ENCODE measurements at regions not wholly inside any gene's neighbourhood (a gene's known extent, or its start where the extent isn't known, plus 50 kb on each side); places are given as distances from the start of the nearest gene placed in this dataset.

GRCh38 chr18:21949326-21950015 is 208.9 kb downstream of the MIB1 start:
- no CpG with 5 or more reads among the region's 8 CpGs for WGBS, 2 experiments (ENCODE audit: extremely low coverage in 2 of 2, insufficient read length in 1 of 2)
- Histone ChIP-seq H3K36me3 (ENCODE audit: control insufficient read depth, insufficient read depth, low read length) (no peaks in the 10 kb centered on the region), H3K9ac (ENCODE audit: low read depth, low read length) (no peak overlapping the region), H4K5ac (ENCODE audit: low read depth, low read length) (no peak overlapping the region), H4K91ac (ENCODE audit: insufficient read depth, low read depth, low read length) (no peak overlapping the region), H3K9me1 (ENCODE audit: insufficient read depth, low read length) (no peaks in the 10 kb centered on the region), H3K27me3 (ENCODE audit: control insufficient read depth, insufficient read depth, low read length) (peaks cover 8% of the 10 kb centered on the region), H3K27ac (ENCODE audit: insufficient read depth, low read length) (no peak overlapping the region), H3K4me3 (ENCODE audit: insufficient read depth, low read depth, low read length) (no peak overlapping the region), H4K20me1 (ENCODE audit: insufficient read depth, low read length) (no peaks in the 10 kb centered on the region), H3K23ac (ENCODE audit: low read depth, low read length) (no peak overlapping the region), H3K4ac (ENCODE audit: low read depth, low read length) (no peak overlapping the region), H2BK120ac (ENCODE audit: low read depth, low read length) (no peak overlapping the region), H3K9me3 (ENCODE audit: control insufficient read depth, insufficient read depth, low read length) (no peaks in the 10 kb centered on the region), H2AFZ (replicated peaks; ENCODE audit: low read length, poor library complexity) (no peak overlapping the region), H2AK9ac (replicated peaks; ENCODE audit: low read depth, low read length, poor library complexity) (no peak overlapping the region), H3K56ac (ENCODE audit: extremely low read depth, insufficient read depth, low read length) (no peak overlapping the region), H3K18ac (ENCODE audit: low read depth, low read length) (no peak overlapping the region), H2AK5ac (ENCODE audit: low read depth, low read length) (no peak overlapping the region), H3K4me2 (ENCODE audit: low read depth, low read length) (no peak overlapping the region), H2BK5ac (ENCODE audit: low read depth, low read length, poor library complexity, severe bottlenecking) (no peak overlapping the region), H3K4me1 (ENCODE audit: control insufficient read depth, insufficient read depth, low read length) (no peaks in the 10 kb centered on the region), H2BK20ac (ENCODE audit: low read depth, low read length) (no peak overlapping the region), H3K14ac (replicated peaks; ENCODE audit: low read depth, low read length) (no peak overlapping the region), H4K8ac (ENCODE audit: low read depth in 2 of 2, low read length in 2 of 2) (no peak overlapping the region), H3K79me1 (ENCODE audit: low read depth in 1 of 2, low read length in 2 of 2) (no peaks in the 10 kb centered on the region), H2BK15ac (ENCODE audit: low read depth, low read length) (no peak overlapping the region)
- ChIA-PET POLR2A (ENCODE audit: unreplicated experiment) (no interaction called here), CTCF (no interaction called here)
- dilution Hi-C loops (cut with HindIII; ENCODE audit: low sequenced_read_pairs, unreplicated experiment) (no loop called here), in situ Hi-C loops (cut with MboI; ENCODE audit: low sequenced_read_pairs) (loop anchor here (25.0 kb wide), 2 partner anchors 462 to 737 kb away; no protein-coding TSS in a partner anchor), intact Hi-C loops (cut with micrococcal nuclease) (no loop called here)
- no TSS peak for BruUV-seq (replicated peaks)
- ATAC-seq (ENCODE audit: low read depth) (no peak), DNase-seq (no peak)
- TF ChIP-seq, protein P1, sequence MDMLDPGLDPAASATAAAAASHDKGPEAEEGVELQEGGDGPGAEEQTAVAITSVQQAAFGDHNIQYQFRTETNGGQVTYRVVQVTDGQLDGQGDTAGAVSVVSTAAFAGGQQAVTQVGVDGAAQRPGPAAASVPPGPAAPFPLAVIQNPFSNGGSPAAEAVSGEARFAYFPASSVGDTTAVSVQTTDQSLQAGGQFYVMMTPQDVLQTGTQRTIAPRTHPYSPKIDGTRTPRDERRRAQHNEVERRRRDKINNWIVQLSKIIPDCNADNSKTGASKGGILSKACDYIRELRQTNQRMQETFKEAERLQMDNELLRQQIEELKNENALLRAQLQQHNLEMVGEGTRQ (IDR thresholded peaks at IDR 0.05; ENCODE audit: low read depth, low read length), result no peak
- no peak for TF ChIP-seq NFE2L2 (IDR thresholded peaks at IDR 0.05; ENCODE audit: low read depth, low read length)
- no peak for TF ChIP-seq MAFK (IDR thresholded peaks at IDR 0.05; ENCODE audit: low read depth, low read length)
- TF ChIP-seq CHD1 (IDR thresholded peaks at IDR 0.05; ENCODE audit: low read depth, low read length), result no peak
- TF ChIP-seq RFX5 (IDR thresholded peaks at IDR 0.05; ENCODE audit: low read depth, low read length), result no peak
- TF ChIP-seq CEBPB (IDR thresholded peaks at IDR 0.05; ENCODE audit: low read depth, low read length), result no peak
- TF ChIP-seq POLR2A (IDR thresholded peaks at IDR 0.05; ENCODE audit: low read depth, low read length), result no peak
- TF ChIP-seq RAD21 (IDR thresholded peaks at IDR 0.05; ENCODE audit: low read length), result no peak
- TF ChIP-seq, protein P2, sequence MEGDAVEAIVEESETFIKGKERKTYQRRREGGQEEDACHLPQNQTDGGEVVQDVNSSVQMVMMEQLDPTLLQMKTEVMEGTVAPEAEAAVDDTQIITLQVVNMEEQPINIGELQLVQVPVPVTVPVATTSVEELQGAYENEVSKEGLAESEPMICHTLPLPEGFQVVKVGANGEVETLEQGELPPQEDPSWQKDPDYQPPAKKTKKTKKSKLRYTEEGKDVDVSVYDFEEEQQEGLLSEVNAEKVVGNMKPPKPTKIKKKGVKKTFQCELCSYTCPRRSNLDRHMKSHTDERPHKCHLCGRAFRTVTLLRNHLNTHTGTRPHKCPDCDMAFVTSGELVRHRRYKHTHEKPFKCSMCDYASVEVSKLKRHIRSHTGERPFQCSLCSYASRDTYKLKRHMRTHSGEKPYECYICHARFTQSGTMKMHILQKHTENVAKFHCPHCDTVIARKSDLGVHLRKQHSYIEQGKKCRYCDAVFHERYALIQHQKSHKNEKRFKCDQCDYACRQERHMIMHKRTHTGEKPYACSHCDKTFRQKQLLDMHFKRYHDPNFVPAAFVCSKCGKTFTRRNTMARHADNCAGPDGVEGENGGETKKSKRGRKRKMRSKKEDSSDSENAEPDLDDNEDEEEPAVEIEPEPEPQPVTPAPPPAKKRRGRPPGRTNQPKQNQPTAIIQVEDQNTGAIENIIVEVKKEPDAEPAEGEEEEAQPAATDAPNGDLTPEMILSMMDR (conservative IDR thresholded peaks at IDR 0.05; ENCODE audit: low read depth, low read length), result no peak
- TF ChIP-seq MXI1 (IDR thresholded peaks at IDR 0.05; ENCODE audit: borderline replicate concordance, low read depth, low read length), result no peak
- TF ChIP-seq SMC3 (IDR thresholded peaks at IDR 0.05; ENCODE audit: low read depth, low read length), result no peak
- TF ChIP-seq RCOR1 (IDR thresholded peaks at IDR 0.05; ENCODE audit: insufficient replicate concordance, low read length), result no peak
- TF ChIP-seq MAZ (IDR thresholded peaks at IDR 0.05; ENCODE audit: borderline replicate concordance, low read depth, low read length), result no peak
- no peak for TF ChIP-seq BHLHE40 (IDR thresholded peaks at IDR 0.05; ENCODE audit: low read depth, low read length)
- no peak for TF ChIP-seq ELK1 (IDR thresholded peaks at IDR 0.05; ENCODE audit: borderline replicate concordance, low read depth, low read length)
- TF ChIP-seq FOS (IDR thresholded peaks at IDR 0.05; ENCODE audit: low read depth, low read length), result no peak

All from IMR-90 (cell line).